Upper lobe of right lung (tissue), 1 donor: ENCODE measurements at regions not wholly inside any gene's neighbourhood (a gene's known extent, or its start where the extent isn't known, plus 50 kb on each side); places are given as distances from the start of the nearest gene placed in this dataset.

Source experiments
- ATAC-seq: fragments of 200-7000 bp; cut with Tn5 transposase; one replicate; pipeline ENCODE4 v1.9.1; 2020; ENCODE audit warnings: mild to moderate bottlenecking, moderate library complexity
- DNase-seq: peaks from one replicate; pipeline ENCODE4 v3.0.0-alpha.2; 2020
- H3K27ac ChIP-seq: fragments of 200-600 bp; one replicate; pipeline ENCODE4 v1.8.0; 2022
- H3K27me3 ChIP-seq: fragments of 200-600 bp; one replicate; pipeline ENCODE4 v1.8.0; 2022; ENCODE audit warnings: mild to moderate bottlenecking
- H3K36me3 ChIP-seq: fragments of 200-600 bp; one replicate; pipeline ENCODE4 v1.8.0; 2022
- H3K4me1 ChIP-seq: fragments of 200-600 bp; one replicate; pipeline ENCODE4 v1.8.0; 2022
- H3K4me3 ChIP-seq: fragments of 200-600 bp; one replicate; pipeline ENCODE4 v1.8.0; 2022; ENCODE audit warnings: mild to moderate bottlenecking
- H3K9me3 ChIP-seq: fragments of 200-600 bp; one replicate; pipeline ENCODE4 v1.8.0; 2022
- intact Hi-C: fragments of 100-400 bp; cut with DNase I; formaldehyde crosslinking; loops from one replicate; pipeline ENCODE4 v1.11.0; 2022
- TF ChIP-seq, protein P1 (sequence below): fragments of 200-600 bp; IDR thresholded peaks from one replicate; pipeline ENCODE4 v1.8.0; 2022; ENCODE audit warnings: antibody characterized with exemption
- donor health status: DM: no; HTN: yes; CAD: no; lungs with severe emphysema.

DNA sequence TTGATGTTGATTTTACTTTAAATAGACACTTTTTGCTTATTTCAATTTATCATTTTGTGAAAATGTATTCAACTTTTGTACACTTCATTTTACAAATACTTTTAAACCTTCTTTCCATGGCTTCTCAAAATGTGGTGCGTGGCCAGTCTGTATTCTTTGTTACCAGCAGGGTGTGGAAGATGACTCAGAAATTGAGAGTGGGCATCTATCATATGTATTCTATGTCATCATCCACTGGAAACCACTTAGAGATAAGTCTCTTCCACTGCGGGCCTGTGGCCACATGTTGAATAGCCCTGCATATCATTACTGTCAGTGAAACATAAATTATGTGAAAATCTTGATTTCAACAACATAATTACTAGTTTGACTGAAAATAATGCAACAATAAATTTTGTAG lies 52.6 kb upstream of the MC3R start:
- DNase-seq: no peak
- no peak for ATAC-seq
- intact Hi-C loops: no loop called here
- Histone ChIP-seq H3K36me3 (no peaks in the 10 kb centered on the region), H3K27me3 (no peaks in the 10 kb centered on the region), H3K4me3 (no peak overlapping the region), H3K27ac (no peak overlapping the region), H3K4me1 (no peaks in the 10 kb centered on the region), H3K9me3 (peaks cover 11% of the 10 kb centered on the region)
- TF ChIP-seq, protein P1, sequence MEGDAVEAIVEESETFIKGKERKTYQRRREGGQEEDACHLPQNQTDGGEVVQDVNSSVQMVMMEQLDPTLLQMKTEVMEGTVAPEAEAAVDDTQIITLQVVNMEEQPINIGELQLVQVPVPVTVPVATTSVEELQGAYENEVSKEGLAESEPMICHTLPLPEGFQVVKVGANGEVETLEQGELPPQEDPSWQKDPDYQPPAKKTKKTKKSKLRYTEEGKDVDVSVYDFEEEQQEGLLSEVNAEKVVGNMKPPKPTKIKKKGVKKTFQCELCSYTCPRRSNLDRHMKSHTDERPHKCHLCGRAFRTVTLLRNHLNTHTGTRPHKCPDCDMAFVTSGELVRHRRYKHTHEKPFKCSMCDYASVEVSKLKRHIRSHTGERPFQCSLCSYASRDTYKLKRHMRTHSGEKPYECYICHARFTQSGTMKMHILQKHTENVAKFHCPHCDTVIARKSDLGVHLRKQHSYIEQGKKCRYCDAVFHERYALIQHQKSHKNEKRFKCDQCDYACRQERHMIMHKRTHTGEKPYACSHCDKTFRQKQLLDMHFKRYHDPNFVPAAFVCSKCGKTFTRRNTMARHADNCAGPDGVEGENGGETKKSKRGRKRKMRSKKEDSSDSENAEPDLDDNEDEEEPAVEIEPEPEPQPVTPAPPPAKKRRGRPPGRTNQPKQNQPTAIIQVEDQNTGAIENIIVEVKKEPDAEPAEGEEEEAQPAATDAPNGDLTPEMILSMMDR: no peak
